Osteocyte (in vitro differentiated cells): ENCODE measurements at regions not wholly inside any gene's neighbourhood (a gene's known extent, or its start where the extent isn't known, plus 50 kb on each side); places are given as distances from the start of the nearest gene placed in this dataset.
"Not testable (repeated sequence)": the region's sequence is repeated elsewhere in the genome, so short reads cannot be mapped to it uniquely, and the experiment has no call there.

Experiments
- DNase-seq: peaks from one replicate; pipeline ENCODE4 v3.0.0; 2021; ENCODE audit warnings: mixed read lengths; ENCODE audit not compliant: unreplicated experiment; ENCODE audit errors: extremely low spot score
- H3K27ac Mint-ChIP-seq: one replicate; pipeline ENCODE4 v1.8.0; 2021; ENCODE audit warnings: mild to moderate bottlenecking, mixed read lengths; ENCODE audit not compliant: unreplicated experiment
- H3K27me3 Mint-ChIP-seq: one replicate; pipeline ENCODE4 v1.8.0; 2021; ENCODE audit warnings: mixed read lengths; ENCODE audit not compliant: unreplicated experiment
- H3K36me3 Mint-ChIP-seq: one replicate; pipeline ENCODE4 v1.8.0; 2021; ENCODE audit warnings: mixed read lengths; ENCODE audit not compliant: unreplicated experiment
- H3K4me1 Mint-ChIP-seq: one replicate; pipeline ENCODE4 v1.8.0; 2021; ENCODE audit warnings: mixed read lengths; ENCODE audit not compliant: unreplicated experiment
- H3K4me3 Mint-ChIP-seq: one replicate; pipeline ENCODE4 v1.8.0; 2021; ENCODE audit warnings: mild to moderate bottlenecking, moderate library complexity, mixed read lengths; ENCODE audit not compliant: unreplicated experiment
- H3K9me3 Mint-ChIP-seq: one replicate; pipeline ENCODE4 v1.8.0; 2021; ENCODE audit warnings: mixed read lengths; ENCODE audit not compliant: unreplicated experiment
- CTCF ChIP-seq: fragments of 200-600 bp; sonication (generic); IDR thresholded peaks from 2 replicates; pipeline ENCODE4 v1.5.0; 2021; ENCODE audit warnings: antibody characterized with exemption, mild to moderate bottlenecking, moderate library complexity

GRCh38 chr5:75885849-75886596 lies 168.8 kb upstream of the POC5 start:
- Mint-ChIP-seq H3K4me1 (peaks cover 4% of the 10 kb centered on the region), H3K27me3 (no peaks in the 10 kb centered on the region), H3K4me3 (no peak overlapping the region), H3K9me3 (no peaks in the 10 kb centered on the region), H3K36me3 (no peaks in the 10 kb centered on the region), H3K27ac (no peak overlapping the region)
- peak; percentile 25 for TF ChIP-seq CTCF
- DNase-seq = no peak

- Mint-ChIP-seq H3K9me3 (peaks cover 5% of the 10 kb centered on the region), H3K4me1 (peaks cover 4% of the 10 kb centered on the region), H3K4me3 (no peak overlapping the region), H3K27ac (no peak overlapping the region), H3K27me3 (no peaks in the 10 kb centered on the region), H3K36me3 (no peaks in the 10 kb centered on the region)
- no peak for TF ChIP-seq CTCF
- DNase-seq = no peak
Measured at GRCh38 chr5:75885321-75885720, 168.1 kb upstream of the POC5 start.

GRCh38 chr5:75869891-75870290 lies 152.7 kb upstream of the POC5 start:
- DNase-seq = no peak

GRCh38 chr5:75862872-75863271 lies 145.6 kb upstream of the POC5 start:
- DNase-seq = no peak
- no peak overlapping the region for H3K27ac Mint-ChIP-seq

More at GRCh38 chr5:75869891-75870290, 152.7 kb upstream of the POC5 start:
- Mint-ChIP-seq H3K27me3 (peaks cover 2% of the 10 kb centered on the region), H3K36me3 (no peaks in the 10 kb centered on the region), H3K4me1 (no peaks in the 10 kb centered on the region), H3K27ac (no peak overlapping the region), H3K9me3 (no peaks in the 10 kb centered on the region), H3K4me3 (no peak overlapping the region)
- no peak for TF ChIP-seq CTCF

GRCh38 chr5:75859621-75860020 lies 142.4 kb upstream of the POC5 start:
- not testable (repeated sequence) for H3K27ac Mint-ChIP-seq, H3K4me1 Mint-ChIP-seq, H3K4me3 Mint-ChIP-seq, H3K27me3 Mint-ChIP-seq, H3K36me3 Mint-ChIP-seq, H3K9me3 Mint-ChIP-seq, DNase-seq

More at GRCh38 chr5:75862872-75863271, 145.6 kb upstream of the POC5 start:
- Mint-ChIP-seq H3K36me3 (no peaks in the 10 kb centered on the region), H3K9me3 (peaks cover 8% of the 10 kb centered on the region), H3K4me1 (no peaks in the 10 kb centered on the region), H3K27me3 (peaks cover 3% of the 10 kb centered on the region), H3K4me3 (no peak overlapping the region)
- TF ChIP-seq CTCF = no peak
